ENCODE measurements at regions not wholly inside any gene's neighbourhood (a gene's known extent, or its start where the extent isn't known, plus 50 kb on each side); places are given as distances from the start of the nearest gene placed in this dataset.

GRCh38 chr20:24797745-24798655 is 151.1 kb upstream of the CST7 start:
- DNase-seq = no peak

- DNase-seq = no peak
Observed at GRCh38 chr20:24798930-24799705, 150.0 kb upstream of the CST7 start.

DNA sequence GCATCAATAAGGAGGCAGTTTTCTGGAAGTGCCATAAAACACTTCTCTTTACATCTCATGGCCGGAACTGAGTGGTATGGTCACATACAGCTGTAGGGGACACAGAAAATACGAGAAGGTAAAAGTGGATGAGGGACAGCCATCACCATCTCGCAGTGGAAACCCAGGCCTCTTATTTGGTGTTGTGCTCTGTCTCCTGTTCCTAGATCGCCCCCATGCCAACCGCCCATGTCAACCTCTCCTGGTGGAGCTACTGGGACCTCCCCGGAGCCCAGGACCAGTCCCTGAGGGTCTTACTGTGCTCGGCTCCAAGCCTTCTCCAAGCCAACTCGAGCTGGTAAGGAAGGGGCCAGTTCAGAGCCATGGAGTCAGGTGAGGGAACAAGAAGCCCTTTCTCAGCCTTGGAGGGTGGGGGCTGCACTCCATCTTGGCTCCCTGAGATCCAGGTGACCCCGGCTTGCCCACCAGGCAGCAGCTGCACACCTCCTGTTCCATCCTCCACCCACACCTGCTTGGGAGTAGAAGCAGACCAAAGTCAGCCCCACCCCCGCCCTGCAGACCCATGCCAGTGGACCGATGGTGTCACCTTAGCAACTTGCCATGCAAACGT is 149.0 kb upstream of the CST7 start:
- DNase-seq = no peak

GRCh38 chr20:24802286-24802820 is 146.7 kb upstream of the CST7 start:
- no peak for DNase-seq

GRCh38 chr20:24804481-24805206 is 144.4 kb upstream of the CST7 start:
- DNase-seq = no peak

GRCh38 chr20:24805456-24806238 is 143.4 kb upstream of the CST7 start:
- DNase-seq = no peak

DNA sequence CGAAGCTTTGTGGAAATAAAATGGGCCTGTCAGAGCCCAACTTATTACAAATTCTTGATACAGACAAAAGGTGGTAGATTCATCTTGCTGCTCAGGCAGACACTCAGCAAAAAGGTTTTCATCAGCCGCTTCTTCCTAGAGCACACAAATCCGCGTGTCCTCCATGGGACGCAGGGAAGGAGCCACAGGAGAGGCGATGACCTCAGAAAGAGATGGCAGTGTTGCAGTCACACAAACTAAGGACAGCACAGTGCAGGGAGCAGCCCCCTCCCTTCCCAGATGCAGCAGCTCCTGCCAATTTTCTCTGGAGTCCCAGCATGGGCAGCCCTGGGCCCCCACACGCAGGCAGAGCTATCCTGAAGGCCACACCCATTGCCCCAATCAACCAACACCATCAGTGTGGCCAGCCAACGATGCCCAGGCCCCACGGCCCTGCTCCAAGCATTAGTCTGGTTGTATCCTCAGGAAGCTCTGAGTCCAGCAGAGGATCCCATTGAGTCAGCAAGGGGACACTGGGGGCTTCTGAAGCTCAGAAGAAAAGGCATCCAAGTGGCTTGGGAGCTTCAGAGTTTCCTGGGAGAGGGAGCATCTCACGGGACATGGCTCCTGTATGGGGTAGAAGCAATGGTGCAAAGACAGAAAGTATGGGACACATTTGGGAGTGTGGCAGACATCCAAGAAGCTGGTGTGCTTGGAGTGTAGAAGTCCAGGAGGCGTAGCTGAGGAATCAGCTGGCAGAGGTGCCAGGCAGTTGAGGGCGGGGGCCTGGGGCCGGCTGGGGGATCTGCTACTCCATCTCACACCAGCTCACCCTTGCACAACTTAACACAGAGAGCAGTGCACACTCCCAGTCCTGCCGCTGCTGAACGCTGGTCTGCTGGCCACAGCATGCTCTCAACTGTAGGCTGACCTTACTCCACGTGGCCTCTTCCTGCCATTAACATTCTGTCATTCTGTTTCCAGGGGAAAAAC is 142.1 kb upstream of the CST7 start:
- no peak for DNase-seq

DNA sequence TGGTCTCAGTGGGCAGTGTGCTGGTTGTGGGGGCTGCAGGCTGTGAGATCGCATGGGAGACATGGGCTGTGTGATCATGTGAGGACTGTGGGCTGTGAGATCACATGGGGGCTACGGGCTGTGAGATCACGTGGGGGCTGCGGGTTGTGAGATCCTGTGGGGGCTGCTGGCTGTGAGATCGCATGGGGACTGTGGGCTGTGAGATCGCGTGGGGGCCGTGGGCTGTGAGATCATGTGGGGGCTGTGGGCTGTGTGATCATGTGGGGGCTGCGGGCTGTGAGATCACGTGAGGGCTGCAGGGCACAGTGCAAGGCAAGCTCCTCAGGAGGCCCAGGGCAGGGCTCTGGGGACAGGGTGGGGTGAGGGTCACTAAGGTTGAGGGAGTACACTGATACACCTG is 140.5 kb upstream of the CST7 start:
- DNase-seq = no peak

DNA sequence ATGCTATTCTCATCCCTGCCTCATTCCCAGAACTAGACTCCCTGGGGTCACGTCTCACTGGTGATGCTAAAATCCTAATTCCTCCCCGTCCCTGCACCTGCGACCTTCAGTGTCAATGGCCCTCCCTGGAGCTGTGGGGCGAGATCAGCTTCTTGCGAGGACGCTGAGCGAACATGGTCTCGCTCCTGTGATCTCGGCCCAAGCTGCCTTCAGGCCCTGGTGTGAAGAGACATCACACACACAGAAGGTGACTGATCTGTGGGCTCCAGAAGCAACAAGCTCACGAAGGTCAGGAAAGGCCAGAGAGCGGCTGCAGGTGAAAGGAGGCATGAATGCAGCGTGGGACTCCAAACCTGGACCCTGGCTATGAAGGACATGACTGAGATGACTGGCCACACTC is 139.5 kb upstream of the CST7 start:
- DNase-seq = no peak

DNA sequence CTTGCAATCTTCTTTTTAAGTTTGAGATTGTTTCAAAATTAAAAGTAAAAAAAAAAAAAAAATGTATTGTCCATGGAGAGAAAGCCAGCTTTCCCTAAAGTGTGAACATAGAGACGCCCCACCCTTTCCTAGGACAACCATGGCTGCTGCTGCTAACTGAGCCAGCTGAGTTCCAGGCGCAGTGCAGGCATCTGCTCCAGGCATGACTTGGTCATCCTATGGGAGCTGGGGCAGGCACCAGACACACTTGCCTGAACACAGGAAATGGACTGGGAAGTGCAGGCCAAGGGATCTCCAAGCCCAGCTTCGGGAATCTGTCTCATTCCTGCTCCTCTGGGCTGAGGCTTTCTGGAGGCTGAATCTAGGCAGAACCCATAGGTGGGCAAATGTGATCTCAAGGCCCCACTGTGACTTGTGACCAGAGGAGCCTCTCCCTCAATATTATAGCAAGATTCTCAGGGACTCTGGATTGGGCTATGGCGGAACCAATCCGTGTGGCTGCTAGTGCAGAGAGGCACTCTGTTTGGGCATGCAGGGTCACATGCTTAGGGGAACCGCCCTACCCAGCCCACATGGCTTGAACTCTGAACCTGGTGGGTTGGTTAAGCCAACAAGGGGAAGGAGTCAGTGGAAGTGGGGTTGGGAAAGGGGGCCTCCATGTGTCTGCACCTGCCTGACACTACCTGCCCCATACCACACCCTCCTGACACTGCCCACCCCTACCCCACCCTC is 138.2 kb upstream of the CST7 start:
- no peak for DNase-seq

DNA sequence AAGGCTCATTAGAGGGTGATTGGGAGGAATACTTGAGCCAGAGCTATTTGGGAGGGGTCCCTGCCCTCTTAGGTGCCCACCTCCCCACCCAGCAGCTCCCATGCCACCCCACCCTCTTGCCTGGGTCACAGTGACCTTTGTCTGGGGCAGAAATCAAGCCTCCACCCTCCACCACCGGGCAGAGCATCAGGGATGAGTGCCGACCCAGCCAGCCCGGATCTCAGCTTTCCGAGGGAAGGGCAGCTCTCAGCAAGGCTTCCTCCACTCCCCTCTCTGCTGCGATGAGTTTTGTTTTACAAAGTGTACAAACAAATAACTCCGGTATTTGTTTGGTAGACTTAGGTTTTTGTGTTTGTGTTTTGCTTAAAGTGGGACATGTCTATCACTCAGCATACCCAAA is 136.7 kb upstream of the CST7 start:
- DNase-seq = no peak

DNA sequence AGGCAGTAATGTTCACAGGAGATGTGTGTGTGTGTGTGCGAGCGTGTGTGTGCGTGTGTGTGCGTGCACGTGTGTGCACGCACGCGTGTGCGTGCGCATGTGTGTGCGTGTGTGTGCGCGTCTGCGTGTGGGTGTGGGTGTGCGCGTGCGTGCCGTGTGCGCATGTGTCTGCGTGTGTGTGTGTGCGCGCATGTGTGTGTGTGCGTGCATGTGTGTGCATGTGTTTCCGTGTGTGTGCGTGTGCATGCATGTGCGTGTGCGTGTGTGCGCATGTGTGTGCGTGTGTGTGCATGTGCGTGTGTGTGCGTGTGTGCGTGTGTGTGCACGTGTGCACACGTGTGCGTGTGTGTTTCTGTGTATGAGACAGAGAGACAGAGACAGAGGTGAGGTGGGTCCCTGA is 136.0 kb upstream of the CST7 start:
- no peak for DNase-seq

- DNase-seq = no peak
Observed at GRCh38 chr20:24813496-24813895, 135.6 kb upstream of the CST7 start.

- DNase-seq = no peak
Observed at GRCh38 chr20:24813936-24814335, 135.1 kb upstream of the CST7 start.

DNA sequence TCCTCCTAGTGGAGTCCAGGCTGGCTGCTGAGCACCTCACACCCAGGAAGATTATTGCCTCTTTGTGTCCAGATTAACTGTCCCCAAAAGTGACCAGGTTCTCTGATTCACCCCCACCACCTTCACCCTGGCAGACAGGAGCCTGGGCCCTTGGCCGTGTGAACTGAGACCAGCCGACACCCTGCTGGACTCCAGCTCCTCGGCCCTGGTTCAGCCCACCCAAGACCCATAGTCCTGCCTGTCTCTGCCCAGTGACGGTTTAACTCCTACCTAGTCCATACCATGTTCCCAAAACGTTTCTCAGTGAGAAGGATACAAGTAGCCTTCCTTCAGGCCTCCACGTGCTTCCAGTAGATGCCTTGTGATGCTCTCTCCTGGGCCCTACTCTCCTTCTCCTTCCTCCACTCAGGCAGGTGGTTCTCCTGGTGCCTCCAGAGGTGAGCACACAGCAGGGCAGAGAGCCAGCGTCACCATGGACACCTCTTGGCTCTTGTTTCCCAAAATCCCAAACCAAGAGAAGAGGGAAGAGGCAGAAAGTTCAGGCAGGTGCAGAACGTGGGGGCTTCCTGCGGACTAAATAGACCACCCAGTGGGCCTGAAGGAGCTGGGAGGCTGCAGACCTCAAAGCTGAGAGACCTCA is 134.4 kb upstream of the CST7 start:
- DNase-seq = no peak

DNA sequence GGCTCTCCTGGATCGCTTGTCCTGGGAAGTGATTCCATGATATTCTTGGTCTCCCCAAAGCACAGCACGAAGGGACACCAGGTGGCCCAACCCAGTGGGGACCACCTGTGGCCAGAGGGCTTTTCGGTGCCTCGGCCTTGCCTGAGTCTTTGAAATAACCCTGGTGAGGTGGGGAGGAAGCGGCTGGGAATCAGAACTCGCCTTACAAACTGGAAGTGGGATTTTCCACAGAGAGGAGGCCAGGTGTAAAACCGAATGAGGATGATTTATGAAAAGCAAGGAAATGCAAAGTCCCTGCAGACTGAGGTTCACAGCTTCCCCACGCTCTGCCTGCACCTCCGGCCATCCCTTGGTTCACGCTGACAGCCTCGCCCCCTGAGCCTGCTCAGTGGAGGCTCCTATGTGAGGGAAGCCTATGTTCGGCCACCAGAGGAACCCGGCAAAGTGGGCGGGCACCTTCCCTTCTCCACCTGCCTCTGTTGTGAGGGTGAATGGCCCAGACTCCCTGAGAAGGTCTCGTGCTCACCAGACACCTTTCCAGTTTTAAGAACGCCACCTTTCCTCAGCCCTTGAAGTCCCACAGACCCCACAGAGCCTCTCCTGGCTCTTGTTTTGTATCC is 133.8 kb upstream of the CST7 start:
- DNase-seq = no peak

- DNase-seq = no peak
Observed at GRCh38 chr20:24815931-24816330, 133.1 kb upstream of the CST7 start.

DNA sequence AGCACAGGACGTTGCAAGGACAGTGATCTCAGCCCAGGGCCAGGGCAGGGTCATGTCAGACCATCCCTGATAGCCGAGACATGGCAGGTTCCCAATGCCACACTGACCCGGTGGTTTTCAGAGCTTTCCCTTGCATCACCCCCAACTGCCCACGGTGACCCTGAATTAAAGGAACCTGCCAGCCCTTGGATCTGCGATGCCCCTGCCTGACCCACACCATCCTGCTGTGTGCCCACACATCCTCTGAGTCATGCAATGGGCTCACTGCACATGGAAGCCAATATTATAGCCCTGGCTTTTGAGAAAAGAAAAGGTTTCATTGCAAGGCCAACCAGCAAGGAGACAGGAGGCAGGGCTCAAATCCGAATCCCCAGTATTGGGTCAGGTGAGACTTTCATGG is 132.6 kb upstream of the CST7 start:
- no peak for DNase-seq

DNA sequence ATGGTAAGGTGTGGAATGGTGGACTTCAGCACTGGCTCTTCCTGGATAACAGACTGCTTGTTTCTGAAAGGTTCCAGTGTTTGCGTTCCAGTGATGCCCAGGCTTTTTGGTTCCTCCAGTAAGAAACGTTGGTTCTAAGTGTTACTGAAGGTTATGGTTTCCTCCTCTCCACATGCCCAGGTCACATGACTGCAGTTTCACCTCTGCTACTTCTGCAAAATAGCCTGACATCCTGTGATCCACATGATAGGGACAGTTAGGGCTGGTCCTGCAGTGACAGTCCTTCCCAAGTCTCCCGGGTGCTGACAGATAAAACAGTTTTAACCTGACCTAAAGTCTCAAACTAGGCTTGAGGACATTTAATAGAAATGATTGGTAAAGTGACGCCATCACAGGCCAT is 132.2 kb upstream of the CST7 start:
- DNase-seq = no peak

All from KG1 (cell line).